NCI-H146 (cell line): ENCODE measurements at regions not wholly inside any gene's neighbourhood (a gene's known extent, or its start where the extent isn't known, plus 50 kb on each side); places are given as distances from the start of the nearest gene placed in this dataset.
"Not testable (repeated sequence)": the region's sequence is repeated elsewhere in the genome, so short reads cannot be mapped to it uniquely, and the experiment has no call there.

Experiments
- DNase-seq: peaks from one replicate; lab custom pipeline; 2025; lab: John Stamatoyannopoulos, UW

GRCh38 chr6:111925296-111925695, 52.0 kb upstream of the FYN start:
- DNase-seq, result no peak

DNA sequence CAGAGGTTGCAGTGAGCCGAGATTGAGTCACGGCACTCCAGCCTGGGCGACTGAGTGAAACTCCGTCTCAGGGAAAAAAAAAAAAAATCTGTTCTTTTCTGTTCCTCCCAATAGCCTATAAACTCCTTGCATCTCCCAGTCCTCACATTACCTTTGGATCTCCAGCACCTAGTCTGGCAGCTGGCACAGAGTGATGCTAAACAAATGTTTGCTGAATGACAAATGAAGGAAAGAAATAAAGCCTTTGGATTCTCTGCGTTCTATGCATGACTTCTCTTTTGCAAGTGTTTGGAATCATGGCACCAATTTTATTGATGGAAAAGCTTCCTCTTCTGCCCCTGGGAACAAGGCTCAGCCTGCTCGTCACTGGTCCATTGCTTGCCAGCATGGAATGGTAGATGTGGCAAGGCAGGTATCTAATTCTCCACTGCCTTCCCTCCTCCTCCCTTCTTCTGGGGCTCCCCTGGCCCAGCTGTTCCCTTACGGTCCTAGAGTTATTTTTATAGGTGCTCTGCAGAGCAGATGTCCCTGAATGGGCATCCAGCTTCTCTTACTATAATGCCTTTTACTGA, 53.6 kb upstream of the FYN start:
- no peak for DNase-seq

DNA sequence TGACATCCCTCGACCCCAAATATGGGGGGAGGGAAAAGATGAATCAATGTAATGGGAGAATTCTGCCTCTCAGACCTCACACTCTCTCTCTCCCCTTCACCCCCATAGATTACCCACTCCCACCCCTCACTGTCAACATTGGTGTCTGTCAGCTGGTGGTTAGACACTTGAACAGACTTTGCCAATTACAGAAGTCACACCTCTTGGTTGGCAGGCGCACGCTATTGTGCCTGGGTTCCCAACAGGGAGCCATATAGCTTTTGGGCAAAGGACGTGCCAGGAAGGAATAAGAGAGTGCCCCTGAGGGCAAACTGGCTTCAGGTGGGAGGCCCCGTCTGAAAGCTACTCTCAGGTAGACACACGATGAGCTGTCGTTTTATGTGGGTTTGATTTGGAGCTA, 54.1 kb upstream of the FYN start:
- peak; percentile 86 for DNase-seq

DNA sequence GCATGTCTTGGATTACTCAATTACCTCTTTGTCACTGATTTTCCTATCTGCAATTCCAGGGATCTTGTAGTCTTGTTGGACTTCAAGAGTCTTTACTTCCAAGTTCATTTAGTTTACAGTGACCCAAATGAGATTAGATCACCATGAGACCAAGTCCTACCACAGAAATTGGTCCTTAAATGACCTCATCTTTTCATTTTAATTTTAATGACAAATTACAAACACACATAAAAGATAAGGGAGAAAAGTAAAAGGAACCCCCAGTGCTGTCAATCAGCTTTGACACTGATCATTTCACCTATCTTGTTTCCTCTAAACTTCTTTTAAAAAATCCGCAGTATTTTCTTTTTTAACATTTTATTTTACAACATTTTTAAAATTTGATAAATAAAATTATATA, 54.9 kb upstream of the FYN start:
- no peak for DNase-seq

GRCh38 chr6:111934611-111935010, 61.4 kb upstream of the FYN start:
- DNase-seq, result peak; percentile 72

- no peak for DNase-seq
Observed at GRCh38 chr6:111936718-111937117, 63.5 kb upstream of the FYN start.

DNA sequence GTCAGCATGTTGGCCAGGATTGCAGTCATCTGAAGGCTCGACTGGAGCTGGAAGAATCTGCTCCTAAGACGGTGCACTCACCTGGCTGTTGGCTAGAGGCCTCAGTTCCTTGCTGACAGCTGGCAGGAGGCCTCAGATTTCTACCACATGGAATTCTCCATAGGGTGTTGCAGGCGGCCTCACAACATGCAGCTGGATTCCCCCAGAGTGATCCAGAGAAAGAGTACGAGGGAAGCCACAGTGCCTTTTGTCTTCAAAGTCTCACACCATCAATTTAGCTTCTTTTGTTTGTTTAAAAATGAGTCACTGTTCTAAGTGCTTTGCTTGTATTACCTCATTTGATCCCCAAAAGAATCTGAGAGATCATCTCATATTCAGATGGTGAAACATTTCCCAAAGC, 65.5 kb upstream of the FYN start:
- peak; percentile 81 for DNase-seq

DNA sequence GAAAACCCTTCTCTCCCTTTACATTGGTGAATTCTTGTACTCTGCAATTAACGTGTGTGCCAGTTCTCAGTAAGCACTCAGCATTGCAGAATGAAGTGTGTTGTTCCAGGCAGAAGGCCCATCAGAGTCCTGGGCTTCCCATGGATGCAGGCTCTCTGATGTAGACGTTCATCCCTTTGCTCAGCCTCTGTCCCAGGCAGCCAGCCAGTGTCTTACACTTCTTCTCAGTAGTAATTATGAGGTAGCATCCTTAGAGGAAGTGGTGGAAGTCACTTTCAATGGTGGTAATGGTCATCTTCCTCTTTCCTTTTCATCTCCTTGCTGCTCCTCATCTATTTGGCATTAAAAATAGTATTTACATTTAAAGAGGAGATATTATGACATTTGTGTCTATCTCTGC, 66.7 kb upstream of the FYN start:
- DNase-seq, result no peak

GRCh38 chr6:111940801-111941200, 67.5 kb upstream of the FYN start:
- DNase-seq, result no peak

GRCh38 chr6:111941686-111942330, 68.6 kb upstream of the FYN start:
- no peak for DNase-seq

DNA sequence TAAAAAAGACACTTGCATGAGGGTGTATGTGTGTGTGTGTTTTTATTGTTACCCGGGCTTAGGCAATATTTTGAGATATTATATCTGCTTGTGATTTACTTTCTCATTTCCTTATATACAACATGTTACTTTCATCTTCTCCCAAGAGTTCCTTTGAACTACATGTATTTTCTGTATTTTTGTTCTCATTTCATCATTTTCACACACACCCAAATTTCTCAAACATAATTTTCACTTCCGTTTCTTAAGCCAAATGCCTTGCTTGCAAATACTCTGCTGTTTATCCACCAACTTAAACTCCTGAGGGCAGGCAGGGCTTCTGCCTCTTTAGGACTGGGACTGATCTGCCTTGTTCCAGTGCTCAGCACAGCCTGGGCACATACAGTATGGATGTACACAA, 69.3 kb upstream of the FYN start:
- DNase-seq, result no peak

GRCh38 chr6:111943266-111943665, 70.0 kb upstream of the FYN start:
- DNase-seq, result no peak

GRCh38 chr6:111943726-111944125, 70.5 kb upstream of the FYN start:
- DNase-seq, result no peak

GRCh38 chr6:111944541-111944940, 71.3 kb upstream of the FYN start:
- no peak for DNase-seq

GRCh38 chr6:111949546-111949945, 76.3 kb upstream of the FYN start:
- DNase-seq, result peak; percentile 80

GRCh38 chr6:111949984-111950383, 76.7 kb upstream of the FYN start:
- DNase-seq, result not testable (repeated sequence)

GRCh38 chr6:111950661-111951496, 77.6 kb upstream of the FYN start:
- DNase-seq, result peak; percentile 97

GRCh38 chr6:111951497-111952085, 78.3 kb upstream of the FYN start:
- peak; percentile 14 for DNase-seq

DNA sequence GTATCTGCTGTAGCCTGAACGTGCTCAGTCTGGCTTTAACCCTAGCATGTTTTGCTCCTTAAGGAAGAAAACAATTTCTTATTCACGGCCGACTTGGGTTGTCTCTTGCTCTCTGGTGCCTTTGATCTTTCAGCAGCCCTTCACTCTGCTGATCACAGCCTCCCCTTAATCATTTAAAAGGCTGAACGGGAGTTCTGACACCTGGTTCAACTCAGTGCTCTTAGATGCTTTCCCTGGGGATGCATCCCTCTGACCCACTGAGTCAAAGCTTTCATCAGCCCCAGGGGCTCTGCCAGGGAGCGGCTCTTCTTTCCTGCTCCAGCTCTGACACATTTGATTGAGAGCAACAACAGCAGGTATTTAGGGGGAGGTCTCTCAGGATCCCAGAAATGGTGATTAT, 79.0 kb upstream of the FYN start:
- no peak for DNase-seq

DNA sequence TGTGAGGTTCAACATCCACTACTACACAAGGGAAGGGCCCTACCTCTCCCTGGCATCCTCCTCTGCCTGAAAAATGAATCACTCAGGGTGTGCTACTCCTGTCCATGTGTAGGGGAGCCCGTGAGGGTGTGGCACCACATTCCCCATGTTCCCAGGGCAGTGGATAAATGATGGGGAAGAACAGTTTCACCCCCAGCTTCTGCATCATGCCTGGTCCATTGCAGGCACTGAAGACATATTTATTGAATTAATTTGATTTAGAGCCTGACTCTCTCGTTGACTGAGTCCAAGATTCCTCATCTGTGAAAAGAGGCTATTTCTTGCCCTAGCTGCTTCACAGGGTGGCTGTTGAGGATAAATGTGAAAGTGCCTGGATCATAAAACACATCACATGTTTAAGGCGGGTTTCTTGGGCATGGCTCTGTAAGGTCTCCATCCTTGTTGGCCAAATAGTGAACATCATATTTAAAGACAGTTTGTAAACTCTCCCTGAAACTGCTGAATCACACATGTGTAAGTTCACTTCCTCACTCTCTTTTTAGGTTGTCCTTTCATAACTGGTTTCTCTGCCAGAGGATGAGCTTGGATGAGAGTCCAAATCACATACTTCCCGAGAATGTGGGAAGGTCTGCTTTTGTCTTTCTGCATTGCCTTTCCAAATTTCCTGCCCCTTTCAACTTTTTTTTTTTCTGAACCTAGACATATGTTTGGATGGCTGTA, 79.7 kb upstream of the FYN start:
- DNase-seq, result no peak

- no peak for DNase-seq
Observed at GRCh38 chr6:111956098-111956497, 82.8 kb upstream of the FYN start.

- peak; percentile 56 for DNase-seq
Observed at GRCh38 chr6:111957623-111958315, 84.5 kb upstream of the FYN start.
